ENCODE measurements at regions not wholly inside any gene's neighbourhood (a gene's known extent, or its start where the extent isn't known, plus 50 kb on each side); places are given as distances from the start of the nearest gene placed in this dataset.

GRCh38 chr3:170679190-170679589, 93.3 kb upstream of the SLC7A14 start:
- TF ChIP-seq CTCF (IDR thresholded peaks at IDR 0.05; ENCODE audit: low read length), result no peak
- no peak for TF ChIP-seq EZH2phosphoT487 (IDR thresholded peaks at IDR 0.05; ENCODE audit: low read length)
- no peak for TF ChIP-seq EZH2 (optimal IDR thresholded peaks at IDR 0.05; ENCODE audit: low read depth, low read length)

All from MM.1S (cell line).